ENCODE measurements at regions not wholly inside any gene's neighbourhood (a gene's known extent, or its start where the extent isn't known, plus 50 kb on each side); places are given as distances from the start of the nearest gene placed in this dataset.

DNA sequence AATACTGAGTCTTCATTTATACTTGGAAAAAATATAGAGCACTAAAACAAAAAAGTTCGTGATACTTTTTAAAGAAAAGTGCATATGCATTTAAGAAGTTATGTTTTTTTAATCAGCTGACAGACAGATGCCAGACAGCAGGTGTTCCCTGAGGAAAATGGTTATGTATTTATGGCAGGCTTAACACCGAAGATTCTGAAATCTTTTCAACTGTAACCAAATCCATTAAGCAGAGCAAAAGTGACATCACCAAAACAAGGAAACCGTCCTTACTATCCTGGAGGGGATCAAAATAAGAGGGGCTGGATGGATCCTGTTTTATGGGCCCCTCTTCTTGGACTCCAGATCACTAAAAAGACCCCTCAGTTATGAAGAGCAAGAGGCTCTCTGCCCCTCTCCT, 404.9 kb upstream of the ADAMTS16 start:
- H3K4me1 Mint-ChIP-seq (ENCODE audit: low read depth, unreplicated experiment): peaks cover 16% of the 10 kb centered on the region
- Histone ChIP-seq H3K79me2 (ENCODE audit: insufficient read depth, low read length) (no peaks in the 10 kb centered on the region), H3K4me2 (ENCODE audit: low read length) (no peak overlapping the region), H4K20me1 (ENCODE audit: insufficient read depth, low read length) (no peaks in the 10 kb centered on the region), H3K27ac (ENCODE audit: low read depth, low read length) (no peak overlapping the region), H3K4me1 (ENCODE audit: insufficient read depth, low read length) (no peaks in the 10 kb centered on the region), H2AFZ (ENCODE audit: low read depth, low read length) (no peak overlapping the region), H3K9me3 (ENCODE audit: insufficient read depth, low read depth, low read length) (no peaks in the 10 kb centered on the region), H3K27me3 (ENCODE audit: insufficient read depth, low read length) (no peaks in the 10 kb centered on the region), H3K36me3 (ENCODE audit: insufficient read depth, low read length) (no peaks in the 10 kb centered on the region), H3K4me3 (ENCODE audit: insufficient read depth, low read depth, low read length) (no peak overlapping the region), H3K9ac (ENCODE audit: low read length) (no peak overlapping the region)
- no peaks in the 10 kb centered on the region for H3K9me3 Mint-ChIP-seq (ENCODE audit: unreplicated experiment)
- no peak for DNase-seq (ENCODE audit: low read depth)
- peaks cover 2% of the 10 kb centered on the region for H3K27me3 Mint-ChIP-seq (ENCODE audit: low read depth, unreplicated experiment)
- TF ChIP-seq, protein P1, sequence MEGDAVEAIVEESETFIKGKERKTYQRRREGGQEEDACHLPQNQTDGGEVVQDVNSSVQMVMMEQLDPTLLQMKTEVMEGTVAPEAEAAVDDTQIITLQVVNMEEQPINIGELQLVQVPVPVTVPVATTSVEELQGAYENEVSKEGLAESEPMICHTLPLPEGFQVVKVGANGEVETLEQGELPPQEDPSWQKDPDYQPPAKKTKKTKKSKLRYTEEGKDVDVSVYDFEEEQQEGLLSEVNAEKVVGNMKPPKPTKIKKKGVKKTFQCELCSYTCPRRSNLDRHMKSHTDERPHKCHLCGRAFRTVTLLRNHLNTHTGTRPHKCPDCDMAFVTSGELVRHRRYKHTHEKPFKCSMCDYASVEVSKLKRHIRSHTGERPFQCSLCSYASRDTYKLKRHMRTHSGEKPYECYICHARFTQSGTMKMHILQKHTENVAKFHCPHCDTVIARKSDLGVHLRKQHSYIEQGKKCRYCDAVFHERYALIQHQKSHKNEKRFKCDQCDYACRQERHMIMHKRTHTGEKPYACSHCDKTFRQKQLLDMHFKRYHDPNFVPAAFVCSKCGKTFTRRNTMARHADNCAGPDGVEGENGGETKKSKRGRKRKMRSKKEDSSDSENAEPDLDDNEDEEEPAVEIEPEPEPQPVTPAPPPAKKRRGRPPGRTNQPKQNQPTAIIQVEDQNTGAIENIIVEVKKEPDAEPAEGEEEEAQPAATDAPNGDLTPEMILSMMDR (IDR thresholded peaks at IDR 0.05; ENCODE audit: insufficient read depth, low read depth, low read length): no peak
- TF ChIP-seq EZH2 (IDR thresholded peaks at IDR 0.05; ENCODE audit: insufficient read depth, low read length): no peak
- no peaks in the 10 kb centered on the region for H3K36me3 Mint-ChIP-seq (ENCODE audit: low read depth, unreplicated experiment)
- H3K4me3 Mint-ChIP-seq (ENCODE audit: unreplicated experiment): no peak overlapping the region
- H3K27ac Mint-ChIP-seq (ENCODE audit: unreplicated experiment): no peak overlapping the region
- no peak for FAIRE-seq

GRCh38 chr5:4737868-4738267, 402.3 kb upstream of the ADAMTS16 start:
- H2AFZ ChIP-seq (ENCODE audit: low read depth, low read length): no peak overlapping the region
- H3K27me3 Mint-ChIP-seq (ENCODE audit: low read depth, unreplicated experiment): peaks cover 2% of the 10 kb centered on the region
- H3K36me3 Mint-ChIP-seq (ENCODE audit: low read depth, unreplicated experiment): no peaks in the 10 kb centered on the region

DNA sequence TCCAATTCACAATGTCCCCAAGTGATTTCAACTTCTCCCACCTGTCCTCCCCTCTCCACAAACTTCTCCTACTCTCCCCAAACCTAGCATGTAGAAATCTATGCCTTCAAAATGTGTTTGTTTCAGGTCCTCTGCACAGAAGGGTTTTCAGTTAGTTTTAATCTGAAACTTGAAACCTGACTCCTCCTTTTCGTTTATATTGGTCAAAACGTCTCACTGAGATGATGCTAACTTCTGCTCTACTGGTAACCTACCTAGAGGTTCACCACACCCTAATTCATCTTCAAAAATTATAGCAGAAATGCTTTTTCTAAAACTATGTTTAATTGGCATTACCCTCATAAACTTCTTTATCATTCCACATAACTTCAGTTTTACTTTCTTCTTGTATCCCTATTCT, 401.8 kb upstream of the ADAMTS16 start:
- no peaks in the 10 kb centered on the region for H4K20me1 ChIP-seq (ENCODE audit: insufficient read depth, low read length)
- no peak overlapping the region for H3K4me3 ChIP-seq (ENCODE audit: insufficient read depth, low read depth, low read length)
- H2AFZ ChIP-seq (ENCODE audit: low read depth, low read length): no peak overlapping the region
- H3K9me3 ChIP-seq (ENCODE audit: insufficient read depth, low read depth, low read length): no peaks in the 10 kb centered on the region
- no peaks in the 10 kb centered on the region for H3K4me1 ChIP-seq (ENCODE audit: insufficient read depth, low read length)
- H3K27ac ChIP-seq (ENCODE audit: low read depth, low read length): no peak overlapping the region
- H3K9ac ChIP-seq (ENCODE audit: low read length): no peak overlapping the region
- H3K79me2 ChIP-seq (ENCODE audit: insufficient read depth, low read length): no peaks in the 10 kb centered on the region
- Mint-ChIP-seq H3K9me3 (ENCODE audit: unreplicated experiment) (no peaks in the 10 kb centered on the region), H3K4me3 (ENCODE audit: unreplicated experiment) (no peak overlapping the region), H3K27me3 (ENCODE audit: low read depth, unreplicated experiment) (peaks cover 2% of the 10 kb centered on the region), H3K4me1 (ENCODE audit: low read depth, unreplicated experiment) (peaks cover 16% of the 10 kb centered on the region), H3K27ac (ENCODE audit: unreplicated experiment) (no peak overlapping the region), H3K36me3 (ENCODE audit: low read depth, unreplicated experiment) (no peaks in the 10 kb centered on the region)
- H3K4me2 ChIP-seq (ENCODE audit: low read length): no peak overlapping the region
- FAIRE-seq (no peak), DNase-seq (ENCODE audit: low read depth) (no peak)
- no peak for TF ChIP-seq EZH2 (IDR thresholded peaks at IDR 0.05; ENCODE audit: insufficient read depth, low read length)
- TF ChIP-seq, protein P1 (IDR thresholded peaks at IDR 0.05; ENCODE audit: insufficient read depth, low read depth, low read length): no peak
- H3K36me3 ChIP-seq (ENCODE audit: insufficient read depth, low read length): no peaks in the 10 kb centered on the region
- no peaks in the 10 kb centered on the region for H3K27me3 ChIP-seq (ENCODE audit: insufficient read depth, low read length)

More at GRCh38 chr5:4737868-4738267, 402.3 kb upstream of the ADAMTS16 start:
- no peak for FAIRE-seq
- H3K4me3 ChIP-seq (ENCODE audit: insufficient read depth, low read depth, low read length): no peak overlapping the region
- no peak overlapping the region for H3K27ac Mint-ChIP-seq (ENCODE audit: unreplicated experiment)
- H3K4me3 Mint-ChIP-seq (ENCODE audit: unreplicated experiment): no peak overlapping the region
- H3K79me2 ChIP-seq (ENCODE audit: insufficient read depth, low read length): no peaks in the 10 kb centered on the region
- no peaks in the 10 kb centered on the region for H3K36me3 ChIP-seq (ENCODE audit: insufficient read depth, low read length)
- no peak overlapping the region for H3K27ac ChIP-seq (ENCODE audit: low read depth, low read length)
- H3K9me3 Mint-ChIP-seq (ENCODE audit: unreplicated experiment): no peaks in the 10 kb centered on the region
- DNase-seq (ENCODE audit: low read depth): no peak
- H3K9me3 ChIP-seq (ENCODE audit: insufficient read depth, low read depth, low read length): no peaks in the 10 kb centered on the region
- no peaks in the 10 kb centered on the region for H3K4me1 ChIP-seq (ENCODE audit: insufficient read depth, low read length)
- H4K20me1 ChIP-seq (ENCODE audit: insufficient read depth, low read length): no peaks in the 10 kb centered on the region
- no peak overlapping the region for H3K4me2 ChIP-seq (ENCODE audit: low read length)
- H3K4me1 Mint-ChIP-seq (ENCODE audit: low read depth, unreplicated experiment): peaks cover 16% of the 10 kb centered on the region
- H3K9ac ChIP-seq (ENCODE audit: low read length): no peak overlapping the region
- no peak for TF ChIP-seq EZH2 (IDR thresholded peaks at IDR 0.05; ENCODE audit: insufficient read depth, low read length)
- TF ChIP-seq, protein P1 (IDR thresholded peaks at IDR 0.05; ENCODE audit: insufficient read depth, low read depth, low read length): no peak
- no peaks in the 10 kb centered on the region for H3K27me3 ChIP-seq (ENCODE audit: insufficient read depth, low read length)
